GM12891 (cell line): ENCODE measurements at regions not wholly inside any gene's neighbourhood (a gene's known extent, or its start where the extent isn't known, plus 50 kb on each side); places are given as distances from the start of the nearest gene placed in this dataset.

Experiments used
- PAX5 ChIP-seq: IDR thresholded peaks from 2 replicates; pipeline ENCODE4 v1.6.1; 2011; ENCODE audit warnings: low read length, moderate library complexity, mild to moderate bottlenecking; ENCODE audit not compliant: insufficient read depth, severe bottlenecking
- POLR2A ChIP-seq: IDR thresholded peaks from 2 replicates; pipeline ENCODE4 v1.6.1; 2011; ENCODE audit warnings: low read depth, low read length, control low read depth
- POLR2AphosphoS5 ChIP-seq: IDR thresholded peaks from 2 replicates; pipeline ENCODE4 v1.6.1; 2011; ENCODE audit warnings: low read depth, low read length, control low read depth
- POU2F2 ChIP-seq: IDR thresholded peaks from 2 replicates; pipeline ENCODE4 v1.6.1; 2011; ENCODE audit warnings: low read depth, mild to moderate bottlenecking, control low read depth, low read length, moderate library complexity
- SPI1 ChIP-seq: IDR thresholded peaks from 2 replicates; pipeline ENCODE4 v1.6.1; 2011; ENCODE audit warnings: low read depth, low read length, control low read depth
- TAF1 ChIP-seq: IDR thresholded peaks from 2 replicates; pipeline ENCODE4 v1.6.1; 2011; ENCODE audit warnings: low read depth, low read length, control low read depth

DNA sequence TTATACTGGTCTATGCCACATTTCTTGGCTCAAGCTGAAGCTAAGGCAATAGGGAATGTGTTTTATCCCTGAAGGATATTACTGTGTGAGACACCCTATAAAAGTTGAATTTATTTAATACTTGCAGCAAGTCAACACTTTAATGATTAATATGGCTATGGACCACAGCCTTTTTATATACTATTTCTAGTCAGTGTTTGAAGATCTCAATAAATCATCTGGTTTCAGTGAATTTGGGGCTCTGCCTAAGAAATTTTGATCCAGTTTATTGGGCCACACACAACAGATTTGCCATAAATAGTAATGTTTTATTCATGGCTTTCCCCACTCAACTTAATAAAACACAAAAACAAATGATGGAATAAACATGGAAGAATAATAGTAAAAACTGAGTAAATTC is 698.3 kb downstream of the ADGRL2 start:
- TF ChIP-seq POLR2AphosphoS5 (no peak), POLR2A (no peak), TAF1 (no peak), SPI1 (no peak), POU2F2 (no peak), PAX5 (no peak)
